B cell (primary cell): ENCODE measurements at regions not wholly inside any gene's neighbourhood (a gene's known extent, or its start where the extent isn't known, plus 50 kb on each side); places are given as distances from the start of the nearest gene placed in this dataset.

Experiments
- ATAC-seq: fragments of 200-7000 bp; cut with Tn5 transposase; one replicate; pipeline ENCODE4 v1.10.0; 2021; ENCODE audit warnings: low read depth, mild to moderate bottlenecking, moderate number of reproducible peaks, moderate library complexity
- CTCF ChIA-PET: fragments of 350-600 bp; sonication (Branson Sonifier 250); formaldehyde crosslinking; loops from one replicate; lab custom pipeline; 2021; ENCODE audit warnings: antibody characterized with exemption, inconsistent platforms; lab: Charles Lee
- POLR2A ChIA-PET: fragments of 350-600 bp; sonication (Branson Sonifier 250); formaldehyde crosslinking; loops from one replicate; lab custom pipeline; 2021; ENCODE audit warnings: antibody characterized with exemption; lab: Charles Lee
- DNase-seq: peaks from one replicate; pipeline ENCODE4 v3.0.0; 2013
- H2AFZ ChIP-seq: 2 replicates; pipeline ENCODE4 v1.6.1; 2012; ENCODE audit warnings: mild to moderate bottlenecking, low read depth, low read length; ENCODE audit not compliant: insufficient read depth, poor library complexity, severe bottlenecking
- H3K27ac ChIP-seq, 2 donors: 1 replicate in 1 of 2; 2 replicates in 1 of 2; pipeline ENCODE4 v1.5.1; 2012 to 2013; ENCODE audit warnings: low read length in 2 of 2, mild to moderate bottlenecking in 2 of 2, moderate library complexity in 1 of 2
- H3K27me3 ChIP-seq, 4 experiments: fragments of 200-600 bp in 1 of 4; sonication (generic) in 1 of 4; replicated peaks in 1 of 4; 1 replicate in 2 of 4; 2 replicates in 2 of 4; pipeline versions ENCODE4 v1.6.1 to v1.7.0; 2013 to 2016; ENCODE audit warnings: low read length in 3 of 4, mild to moderate bottlenecking in 2 of 4, mixed read lengths in 1 of 4, moderate library complexity in 1 of 4; ENCODE audit not compliant: insufficient read depth in 4 of 4, control insufficient read depth in 3 of 4; ENCODE audit errors: control extremely low read depth in 1 of 4
- H3K36me3 ChIP-seq, 2 experiments: replicated peaks in 1 of 2; 1 replicate in 1 of 2; 2 replicates in 1 of 2; pipeline versions ENCODE4 v1.6.1 to v1.7.1; 2013; ENCODE audit warnings: low read length in 1 of 2; ENCODE audit not compliant: insufficient read depth in 2 of 2, control insufficient read depth in 1 of 2; ENCODE audit errors: control extremely low read depth in 1 of 2, extremely low read depth in 1 of 2
- H3K4me1 ChIP-seq, 2 donors: fragments of 200-600 bp in 1 of 2; sonication (generic) in 1 of 2; 1 replicate in 1 of 2; 2 replicates in 1 of 2; pipeline versions ENCODE4 v1.5.1 to v1.6.1; 2013 to 2017; ENCODE audit warnings: low read length in 2 of 2; ENCODE audit not compliant: control insufficient read depth in 2 of 2, insufficient read depth in 2 of 2
- H3K4me2 ChIP-seq: replicated peaks from 2 replicates; pipeline ENCODE3; 2012; ENCODE audit warnings: mild to moderate bottlenecking, low read depth, low read length; ENCODE audit not compliant: poor library complexity, severe bottlenecking
- H3K4me3 ChIP-seq, 5 experiments: fragments of 200-600 bp in 1 of 5; sonication (generic) in 1 of 5; 1 replicate in 3 of 5; 2 replicates in 2 of 5; pipeline versions ENCODE4 v1.5.1 to v1.7.0; 2011 to 2016; ENCODE audit warnings: low read length in 4 of 5, mild to moderate bottlenecking in 4 of 5, low read depth in 2 of 5, control low read depth in 1 of 5, moderate library complexity in 1 of 5; ENCODE audit not compliant: insufficient read depth in 1 of 5; ENCODE audit errors: control extremely low read depth in 1 of 5, extremely low read depth in 1 of 5
- H3K79me2 ChIP-seq: fragments of 200-600 bp; sonication (generic); one replicate; pipeline ENCODE4 v1.6.0; 2016; ENCODE audit warnings: low read length; ENCODE audit not compliant: control insufficient read depth, insufficient read depth
- H3K9ac ChIP-seq: fragments of 200-600 bp; sonication (generic); 2 replicates; pipeline ENCODE4 v1.6.1; 2017; ENCODE audit warnings: mild to moderate bottlenecking, low read length, moderate library complexity
- H3K9me3 ChIP-seq, 3 donors: one replicate each; pipeline versions ENCODE4 v1.6.1 to v1.7.1; 2013; ENCODE audit warnings: low read length in 2 of 3; ENCODE audit not compliant: control insufficient read depth in 2 of 3, insufficient read depth in 1 of 3; ENCODE audit errors: control extremely low read depth in 1 of 3
- H4K20me1 ChIP-seq: 2 replicates; pipeline ENCODE4 v1.6.0; 2012; ENCODE audit warnings: mild to moderate bottlenecking, low read length; ENCODE audit not compliant: insufficient read depth, control insufficient read depth, poor library complexity, severe bottlenecking
- H3K27ac Mint-ChIP-seq: one replicate; pipeline ENCODE4 v1.8.0; 2021; ENCODE audit warnings: mixed read lengths
- H3K27me3 Mint-ChIP-seq: one replicate; pipeline ENCODE4 v1.8.0; 2021; ENCODE audit warnings: mixed read lengths
- H3K4me1 Mint-ChIP-seq: one replicate; pipeline ENCODE4 v1.8.0; 2021; ENCODE audit warnings: mixed read lengths
- H3K4me3 Mint-ChIP-seq: one replicate; pipeline ENCODE4 v1.8.0; 2021; ENCODE audit warnings: mixed read lengths
- H3K9me3 Mint-ChIP-seq: one replicate; pipeline ENCODE4 v1.8.0; 2022; ENCODE audit warnings: mixed read lengths; ENCODE audit not compliant: insufficient read depth
- CTCF ChIP-seq: fragments of 200-600 bp; IDR thresholded peaks from one replicate; pipeline ENCODE4 v1.8.0; 2022; ENCODE audit warnings: antibody characterized with exemption, mild to moderate bottlenecking
- EZH2 ChIP-seq: IDR thresholded peaks from 2 replicates; pipeline ENCODE4 v1.6.1; 2012; ENCODE audit warnings: borderline replicate concordance, low read depth, mild to moderate bottlenecking, moderate library complexity, low read length; ENCODE audit not compliant: insufficient read depth, poor library complexity, severe bottlenecking
- WGBS: methylation state at CpG from one replicate; pipeline ENCODE4 v1.1.5; 2013; ENCODE audit warnings: missing lambda C conversion rate; ENCODE audit not compliant: insufficient coverage; 5-methylcytosine and 5-hydroxymethylcytosine counted together
- intact Hi-C: fragments of 100-400 bp; cut with micrococcal nuclease; formaldehyde crosslinking; loops from one replicate; pipeline ENCODE4 v1.10.0; 2022

- no peaks in the 10 kb centered on the region for H4K20me1 ChIP-seq
- no peaks in the 10 kb centered on the region for H3K36me3 ChIP-seq
- no peaks in the 10 kb centered on the region for H3K27me3 Mint-ChIP-seq
- H3K9me3 Mint-ChIP-seq: peaks cover 2% of the 10 kb centered on the region
- no peak overlapping the region for H3K27ac ChIP-seq
- H3K4me3 Mint-ChIP-seq: no peak overlapping the region
- H3K4me1 ChIP-seq: no peaks in the 10 kb centered on the region
- H3K4me1 Mint-ChIP-seq: no peaks in the 10 kb centered on the region
- TF ChIP-seq EZH2 (no peak), CTCF (no peak)
- H3K4me3 ChIP-seq: no peak overlapping the region
- no peak overlapping the region for H3K4me2 ChIP-seq
- no peak overlapping the region for H3K27ac Mint-ChIP-seq
- H3K79me2 ChIP-seq: no peaks in the 10 kb centered on the region
- POLR2A ChIA-PET: no interaction called here
- CTCF ChIA-PET: no interaction called here
- H3K27me3 ChIP-seq: no peaks in the 10 kb centered on the region
- ATAC-seq (no peak), DNase-seq (no peak)
- intact Hi-C loops: no loop called here
- no peak overlapping the region for H3K9ac ChIP-seq
- H2AFZ ChIP-seq: no peak overlapping the region
- WGBS: 80% methylated on average over 2 of the region's 2 CpGs
- no peaks in the 10 kb centered on the region for H3K9me3 ChIP-seq
These were observed 902.3 kb downstream of the GRID1 start for GRCh38 chr10:85464336-85464735.

- POLR2A ChIA-PET: no interaction called here
- WGBS: no CpG with 5 or more reads among the region's 1 CpG
- no peak for ATAC-seq
These were observed 888.6 kb downstream of the GRID1 start for GRCh38 chr10:85477979-85478378.

More at GRCh38 chr10:85477979-85478378, 888.6 kb downstream of the GRID1 start:
- TF ChIP-seq EZH2 (no peak), CTCF (no peak)
- CTCF ChIA-PET: no interaction called here
- no peak overlapping the region for H3K27ac ChIP-seq
- H3K4me2 ChIP-seq: no peak overlapping the region
- H3K4me3 ChIP-seq: no peak overlapping the region
- H3K9me3 Mint-ChIP-seq: peaks cover 2% of the 10 kb centered on the region
- H3K27me3 ChIP-seq: no peaks in the 10 kb centered on the region
- H3K4me1 ChIP-seq: no peaks in the 10 kb centered on the region
- H3K9me3 ChIP-seq: no peaks in the 10 kb centered on the region
- H3K79me2 ChIP-seq: no peaks in the 10 kb centered on the region
- H3K36me3 ChIP-seq: no peaks in the 10 kb centered on the region
- no peak overlapping the region for H2AFZ ChIP-seq
- intact Hi-C loops: no loop called here
- no peak for DNase-seq
- H3K27ac Mint-ChIP-seq: no peak overlapping the region
- no peak overlapping the region for H3K9ac ChIP-seq
- no peak overlapping the region for H3K4me3 Mint-ChIP-seq
- H3K4me1 Mint-ChIP-seq: no peaks in the 10 kb centered on the region
- no peaks in the 10 kb centered on the region for H4K20me1 ChIP-seq
- H3K27me3 Mint-ChIP-seq: no peaks in the 10 kb centered on the region
